Adipocyte (in vitro differentiated cells): ENCODE measurements at regions not wholly inside any gene's neighbourhood (a gene's known extent, or its start where the extent isn't known, plus 50 kb on each side); places are given as distances from the start of the nearest gene placed in this dataset.
"Not testable (repeated sequence)": the region's sequence is repeated elsewhere in the genome, so short reads cannot be mapped to it uniquely, and the experiment has no call there.

Source experiments
- DNase-seq: peaks from one replicate; pipeline ENCODE4 v3.0.0-alpha.2; 2015; ENCODE audit warnings: low read depth
- H3K27me3 ChIP-seq: replicated peaks from 2 replicates; pipeline ENCODE4 v1.7.0; 2013; ENCODE audit warnings: mild to moderate bottlenecking, low read length, moderate library complexity; ENCODE audit not compliant: control insufficient read depth, insufficient read depth
- H3K36me3 ChIP-seq: 2 replicates; pipeline ENCODE4 v1.7.0; 2013; ENCODE audit warnings: low read length, mild to moderate bottlenecking, moderate library complexity; ENCODE audit not compliant: control insufficient read depth, insufficient read depth, severe bottlenecking
- H3K4me1 ChIP-seq: 2 replicates; pipeline ENCODE4 v1.7.0; 2013; ENCODE audit warnings: mild to moderate bottlenecking, low read length, moderate library complexity; ENCODE audit not compliant: control insufficient read depth, insufficient read depth
- H3K4me3 ChIP-seq: 2 replicates; pipeline ENCODE4 v1.7.0; 2013; ENCODE audit warnings: mild to moderate bottlenecking, low read length, moderate library complexity
- H3K9ac ChIP-seq: 2 replicates; pipeline ENCODE4 v1.7.0; 2013; ENCODE audit warnings: mild to moderate bottlenecking, low read length, moderate library complexity
- H3K9me3 ChIP-seq: 2 replicates; pipeline ENCODE4 v1.7.0; 2013; ENCODE audit warnings: mild to moderate bottlenecking, low read length, moderate library complexity; ENCODE audit not compliant: control insufficient read depth

GRCh38 chr21:14617871-14618270 lies 71.8 kb upstream of the SAMSN1 start:
- peaks cover 32% of the 10 kb centered on the region for H3K4me1 ChIP-seq
- H3K4me3 ChIP-seq, result no peak overlapping the region
- no peaks in the 10 kb centered on the region for H3K27me3 ChIP-seq
- H3K9ac ChIP-seq, result no peak overlapping the region
- no peak for DNase-seq
- no peaks in the 10 kb centered on the region for H3K36me3 ChIP-seq
- no peaks in the 10 kb centered on the region for H3K9me3 ChIP-seq

GRCh38 chr21:14617040-14617393 lies 70.9 kb upstream of the SAMSN1 start:
- Histone ChIP-seq H3K4me1 (peaks cover 32% of the 10 kb centered on the region), H3K9me3 (no peaks in the 10 kb centered on the region), H3K4me3 (no peak overlapping the region), H3K9ac (no peak overlapping the region), H3K36me3 (no peaks in the 10 kb centered on the region), H3K27me3 (no peaks in the 10 kb centered on the region)
- no peak for DNase-seq

GRCh38 chr21:14616380-14617039 lies 70.4 kb upstream of the SAMSN1 start:
- H3K4me1 ChIP-seq, result peaks cover 32% of the 10 kb centered on the region
- no peaks in the 10 kb centered on the region for H3K27me3 ChIP-seq
- no peak overlapping the region for H3K9ac ChIP-seq
- no peaks in the 10 kb centered on the region for H3K9me3 ChIP-seq
- DNase-seq, result no peak
- no peaks in the 10 kb centered on the region for H3K36me3 ChIP-seq
- H3K4me3 ChIP-seq, result no peak overlapping the region

DNA sequence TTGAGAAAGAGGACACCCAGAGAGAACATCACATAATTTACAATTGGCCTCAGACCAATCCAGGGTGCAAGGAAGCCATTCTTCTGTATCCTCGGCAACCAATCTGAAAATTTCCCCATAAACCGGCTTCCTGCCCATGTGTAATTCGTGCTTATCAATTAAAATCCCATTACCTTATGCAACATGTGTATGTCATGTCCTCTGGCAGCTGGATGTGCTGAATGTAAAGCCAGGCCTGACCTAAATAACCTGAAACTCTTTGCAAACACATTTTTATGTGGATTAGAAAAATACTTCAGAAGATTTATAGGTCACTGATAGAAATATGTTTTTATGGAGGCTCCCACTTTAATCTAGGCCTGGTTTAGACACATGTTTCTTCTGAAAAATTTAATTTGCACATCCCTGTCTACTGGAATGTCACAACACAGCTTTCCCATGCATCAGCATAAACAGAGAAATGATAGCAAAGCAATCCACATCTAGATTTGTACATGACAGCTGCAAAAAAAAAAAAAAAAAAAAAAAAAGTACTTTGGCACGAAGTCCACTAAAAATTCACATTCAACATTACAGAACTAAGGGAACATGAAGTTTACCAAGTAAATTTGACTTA lies 69.4 kb upstream of the SAMSN1 start:
- DNase-seq, result no peak
- no peaks in the 10 kb centered on the region for H3K36me3 ChIP-seq

DNA sequence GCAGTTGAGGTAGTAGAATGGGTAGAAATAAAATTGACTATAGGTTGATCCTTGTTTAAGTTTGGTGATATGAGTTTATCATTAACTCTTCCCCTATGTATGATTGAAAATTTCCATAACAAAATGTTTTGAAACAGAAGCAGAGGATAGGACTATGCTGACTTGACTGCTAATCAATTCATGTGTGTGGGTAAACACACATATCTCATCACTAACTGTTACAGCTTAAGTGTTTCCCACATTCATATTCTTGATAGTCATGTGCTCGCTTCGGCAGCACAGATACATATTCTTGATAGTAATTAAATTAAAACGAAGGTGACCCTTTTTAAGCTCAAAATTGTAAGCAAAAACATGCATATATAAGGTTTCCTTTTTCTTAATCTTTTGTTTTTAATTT lies 68.2 kb upstream of the SAMSN1 start:
- DNase-seq, result no peak
- peaks cover 32% of the 10 kb centered on the region for H3K4me1 ChIP-seq

More for the DNA sequence above, 69.4 kb upstream of the SAMSN1 start:
- Histone ChIP-seq H3K4me1 (peaks cover 32% of the 10 kb centered on the region), H3K9ac (no peak overlapping the region), H3K27me3 (no peaks in the 10 kb centered on the region), H3K9me3 (no peaks in the 10 kb centered on the region), H3K4me3 (no peak overlapping the region)

GRCh38 chr21:14613486-14614224 lies 67.5 kb upstream of the SAMSN1 start:
- Histone ChIP-seq H3K4me3 (no peak overlapping the region), H3K36me3 (no peaks in the 10 kb centered on the region), H3K4me1 (peaks cover 32% of the 10 kb centered on the region), H3K9me3 (peaks cover 2% of the 10 kb centered on the region), H3K9ac (no peak overlapping the region), H3K27me3 (no peaks in the 10 kb centered on the region)
- peak; percentile 19 for DNase-seq

More for the DNA sequence above, 68.2 kb upstream of the SAMSN1 start:
- Histone ChIP-seq H3K36me3 (no peaks in the 10 kb centered on the region), H3K4me3 (no peak overlapping the region), H3K27me3 (no peaks in the 10 kb centered on the region), H3K9me3 (no peaks in the 10 kb centered on the region), H3K9ac (no peak overlapping the region)

- H3K36me3 ChIP-seq, H3K4me3 ChIP-seq, H3K9me3 ChIP-seq, DNase-seq, H3K27me3 ChIP-seq, H3K9ac ChIP-seq: not testable (repeated sequence)
- H3K4me1 ChIP-seq, result peaks cover 10% of the 10 kb centered on the region
These were observed 64.0 kb upstream of the SAMSN1 start for GRCh38 chr21:14610119-14610518.

DNA sequence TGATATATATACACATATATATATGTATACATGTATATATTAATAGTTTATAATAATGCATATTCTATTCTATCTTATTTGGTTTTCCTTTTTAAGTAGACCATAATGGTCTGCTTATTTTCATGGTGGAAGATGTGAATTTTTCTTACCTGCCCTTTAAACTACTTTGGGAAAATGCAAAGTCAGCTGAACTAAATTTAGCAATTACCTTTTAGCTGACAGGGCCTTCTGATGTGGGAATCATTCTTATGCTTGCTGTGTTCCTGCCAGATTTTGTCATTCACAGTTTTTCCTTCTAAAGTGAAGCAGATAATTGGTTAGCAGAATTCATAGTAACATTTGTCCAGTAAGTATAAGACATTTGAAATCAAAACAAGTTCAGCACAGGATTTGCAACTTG lies 63.2 kb upstream of the SAMSN1 start:
- no peaks in the 10 kb centered on the region for H3K27me3 ChIP-seq
- H3K4me1 ChIP-seq, result peaks cover 10% of the 10 kb centered on the region
- H3K4me3 ChIP-seq, result no peak overlapping the region
- H3K9me3 ChIP-seq, result peaks cover 6% of the 10 kb centered on the region
- H3K9ac ChIP-seq, result no peak overlapping the region
- no peak for DNase-seq
- H3K36me3 ChIP-seq, result no peaks in the 10 kb centered on the region

DNA sequence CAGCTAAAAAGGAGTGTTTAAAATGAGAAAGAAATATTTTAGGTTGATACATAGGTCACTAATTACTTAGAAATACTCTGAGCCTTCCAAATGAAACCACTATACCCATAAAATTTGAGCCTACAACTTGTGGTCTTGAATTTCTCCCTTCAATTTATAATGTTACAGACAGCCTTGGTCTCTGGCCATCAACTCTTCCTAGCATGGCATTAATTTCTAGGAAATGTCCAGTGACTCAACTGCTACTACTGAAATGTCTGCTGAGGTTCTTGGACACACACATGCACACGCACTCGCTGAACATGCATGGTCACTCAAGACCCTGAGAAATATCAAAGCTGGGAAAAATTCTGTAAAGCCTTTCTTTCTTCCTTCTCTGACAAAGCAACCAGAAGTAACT lies 61.1 kb upstream of the SAMSN1 start:
- Histone ChIP-seq H3K4me1 (peaks cover 15% of the 10 kb centered on the region), H3K36me3 (no peaks in the 10 kb centered on the region), H3K27me3 (no peaks in the 10 kb centered on the region), H3K9ac (no peak overlapping the region), H3K9me3 (peaks cover 6% of the 10 kb centered on the region), H3K4me3 (no peak overlapping the region)
- no peak for DNase-seq

DNA sequence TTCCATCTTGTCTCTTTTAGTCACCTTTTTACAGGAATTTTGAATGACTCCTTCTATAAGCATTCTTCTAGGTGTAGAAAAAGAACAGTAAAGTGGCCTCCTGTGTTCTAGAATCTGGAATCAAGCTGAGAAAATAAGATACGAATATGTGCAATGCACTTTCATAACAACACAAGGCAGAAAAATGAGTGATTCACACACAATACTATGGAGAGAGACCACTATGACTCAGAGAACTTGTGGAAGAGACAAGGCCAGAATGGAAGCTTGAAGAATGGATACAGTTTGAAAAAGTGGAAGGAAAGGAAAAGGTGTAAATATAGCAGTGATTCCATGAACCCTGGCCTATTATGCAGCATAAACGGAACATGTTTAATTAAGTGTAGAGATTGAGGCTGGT lies 57.1 kb upstream of the SAMSN1 start:
- Histone ChIP-seq H3K9me3 (peaks cover under 1% of the 10 kb centered on the region), H3K4me3 (peak overlapping the region; percentile 24)
- DNase-seq, result peak; percentile 64

GRCh38 chr21:14602382-14602958 lies 56.4 kb upstream of the SAMSN1 start:
- Histone ChIP-seq H3K27me3 (no peaks in the 10 kb centered on the region), H3K9me3 (no peaks in the 10 kb centered on the region), H3K4me1 (peaks cover 21% of the 10 kb centered on the region), H3K36me3 (no peaks in the 10 kb centered on the region), H3K9ac (peak overlapping the region; percentile 44), H3K4me3 (peak overlapping the region; percentile 24)
- DNase-seq, result no peak

More for the DNA sequence above, 57.1 kb upstream of the SAMSN1 start:
- no peaks in the 10 kb centered on the region for H3K27me3 ChIP-seq
- H3K36me3 ChIP-seq, result no peaks in the 10 kb centered on the region
- peak overlapping the region; percentile 44 for H3K9ac ChIP-seq
- H3K4me1 ChIP-seq, result peaks cover 21% of the 10 kb centered on the region
